Thymus (tissue), 11 donors: ENCODE measurements at regions not wholly inside any gene's neighbourhood (a gene's known extent, or its start where the extent isn't known, plus 50 kb on each side); places are given as distances from the start of the nearest gene placed in this dataset.
"Not testable (repeated sequence)": the region's sequence is repeated elsewhere in the genome, so short reads cannot be mapped to it uniquely, and the experiment has no call there.

Source experiments
- DNase-seq, 9 donors: peaks; one replicate each; pipeline ENCODE4 v3.0.0-alpha.2; 2013; ENCODE audit warnings: low spot score in 9 of 9, low read depth in 6 of 9, missing footprints in 1 of 9
- H3K27ac ChIP-seq, 2 donors: one replicate each; pipeline ENCODE4 v1.5.1; 2013; ENCODE audit warnings: control low read depth in 1 of 2, low read depth in 1 of 2, low read length in 1 of 2, mild to moderate bottlenecking in 1 of 2, moderate library complexity in 1 of 2
- H3K27me3 ChIP-seq, 2 donors: one replicate each; pipeline ENCODE4 v1.5.1; 2013; ENCODE audit warnings: low read length in 1 of 2; ENCODE audit not compliant: control insufficient read depth in 2 of 2, insufficient read depth in 1 of 2
- H3K36me3 ChIP-seq, 2 donors: one replicate each; pipeline ENCODE4 v1.5.1; 2013; ENCODE audit warnings: low read length in 1 of 2, mild to moderate bottlenecking in 1 of 2, moderate library complexity in 1 of 2; ENCODE audit not compliant: control insufficient read depth in 2 of 2, insufficient read depth in 2 of 2
- H3K4me1 ChIP-seq, 2 donors: one replicate each; pipeline ENCODE4 v1.5.1; 2013; ENCODE audit warnings: low read length in 2 of 2; ENCODE audit not compliant: control insufficient read depth in 2 of 2, insufficient read depth in 2 of 2
- H3K4me3 ChIP-seq, 2 donors: one replicate each; pipeline ENCODE4 v1.5.1; 2013; ENCODE audit warnings: low read length in 2 of 2, control low read depth in 1 of 2, mild to moderate bottlenecking in 1 of 2
- H3K9me3 ChIP-seq, 2 donors: one replicate each; pipeline ENCODE4 v1.5.1; 2013; ENCODE audit warnings: low read length in 1 of 2, mild to moderate bottlenecking in 1 of 2; ENCODE audit not compliant: control insufficient read depth in 2 of 2, insufficient read depth in 1 of 2
- WGBS: extraction: QIAGEN DNeasy Blood & Tissue Kit; methylation state at CpG from one replicate; pipeline ENCODE4 v1.1.7; 2013; 5-methylcytosine and 5-hydroxymethylcytosine counted together
- donor health status: healthy.

DNA sequence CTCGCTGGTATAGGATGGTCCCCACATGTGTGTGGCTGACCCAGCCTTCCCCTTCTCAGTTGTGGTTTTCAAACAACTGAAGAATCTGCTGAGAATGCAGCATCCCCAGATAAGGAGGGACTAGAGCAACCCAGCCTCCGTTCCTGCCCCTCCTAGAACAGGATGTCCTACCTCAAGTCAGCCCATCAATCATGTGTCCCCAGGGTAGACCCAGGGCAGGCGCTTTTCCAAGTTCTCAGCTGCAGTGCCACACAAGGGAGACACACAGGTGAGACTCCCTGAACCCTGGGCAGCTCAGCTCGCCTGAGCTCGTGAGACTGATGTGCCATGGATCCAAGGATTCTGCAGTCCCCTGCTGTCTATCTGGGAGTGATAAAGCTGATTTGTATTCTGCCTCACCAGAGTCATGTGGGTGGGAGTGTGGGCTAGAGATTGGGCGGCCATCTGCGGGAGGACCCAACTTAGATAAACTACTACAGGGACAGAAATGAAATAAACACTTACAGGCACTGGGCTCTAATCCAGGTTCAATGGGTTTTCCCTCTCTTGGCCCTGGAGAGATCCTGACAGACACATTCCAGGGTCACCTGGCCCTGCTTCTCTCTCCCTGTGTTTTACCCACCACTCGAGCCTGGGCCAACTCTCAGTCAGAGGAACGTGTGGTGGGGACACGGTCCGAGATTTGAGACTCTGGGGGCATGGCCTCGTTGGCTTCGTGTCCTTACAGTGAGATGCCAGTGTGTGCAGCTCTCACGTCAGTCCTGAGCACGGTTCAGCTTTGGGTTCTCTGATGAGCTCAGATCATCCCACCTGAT, 303.5 kb upstream of the SFSWAP start:
- 73% methylated on average over 15 of the region's 15 CpGs for WGBS
- H3K27ac ChIP-seq, result no peak overlapping the region
- no peaks in the 10 kb centered on the region for H3K36me3 ChIP-seq
- no peak for DNase-seq
- H3K4me3 ChIP-seq, result no peak overlapping the region
- H3K9me3 ChIP-seq, result no peaks in the 10 kb centered on the region
- H3K27me3 ChIP-seq, result no peaks in the 10 kb centered on the region
- no peaks in the 10 kb centered on the region for H3K4me1 ChIP-seq

DNA sequence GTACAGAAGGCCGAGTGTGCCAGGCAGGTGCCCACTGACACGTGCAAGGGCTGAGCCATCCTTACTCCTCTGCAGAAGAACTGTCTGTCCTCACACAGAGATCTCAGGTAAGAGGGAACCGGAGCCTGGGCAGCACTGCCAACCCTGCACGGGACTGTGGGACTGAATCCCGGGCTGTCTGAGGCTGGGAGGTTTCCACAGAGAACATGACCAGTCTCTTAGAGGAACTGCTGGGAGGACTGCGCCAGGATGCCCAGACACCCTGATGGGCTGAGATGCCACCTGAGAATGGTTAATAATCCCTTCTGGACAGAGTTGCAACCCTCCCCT, 302.9 kb upstream of the SFSWAP start:
- no peak for DNase-seq

DNA sequence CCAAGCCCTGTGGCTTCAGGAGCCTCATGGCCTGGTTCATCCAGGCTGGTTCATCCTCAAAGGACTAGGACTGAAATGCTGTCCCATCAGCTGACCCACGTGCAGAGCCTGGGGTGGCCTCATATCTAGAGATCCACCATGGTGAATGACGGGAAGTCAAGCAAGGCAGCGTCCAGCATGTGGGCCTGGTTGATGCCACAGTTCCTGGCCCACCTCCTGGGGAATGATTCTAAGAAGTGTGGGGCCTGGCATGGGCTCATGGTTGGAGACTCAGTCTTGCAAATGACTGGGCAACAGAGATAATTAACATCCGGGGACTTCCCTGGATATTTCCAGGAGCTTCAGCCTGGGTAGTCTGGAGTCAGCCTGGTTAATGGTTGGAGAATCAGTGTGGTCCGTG, 302.4 kb upstream of the SFSWAP start:
- DNase-seq, result no peak
- 93% methylated on average over 5 of the region's 5 CpGs for WGBS
- Histone ChIP-seq H3K4me1 (no peaks in the 10 kb centered on the region), H3K27me3 (no peaks in the 10 kb centered on the region), H3K9me3 (no peaks in the 10 kb centered on the region), H3K27ac (no peak overlapping the region), H3K36me3 (no peaks in the 10 kb centered on the region), H3K4me3 (no peak overlapping the region)

More for the DNA sequence above, 302.9 kb upstream of the SFSWAP start:
- 92% methylated on average over 6 of the region's 6 CpGs for WGBS
- Histone ChIP-seq H3K27ac (no peak overlapping the region), H3K4me3 (no peak overlapping the region), H3K4me1 (no peaks in the 10 kb centered on the region), H3K27me3 (no peaks in the 10 kb centered on the region), H3K9me3 (no peaks in the 10 kb centered on the region), H3K36me3 (no peaks in the 10 kb centered on the region)

DNA sequence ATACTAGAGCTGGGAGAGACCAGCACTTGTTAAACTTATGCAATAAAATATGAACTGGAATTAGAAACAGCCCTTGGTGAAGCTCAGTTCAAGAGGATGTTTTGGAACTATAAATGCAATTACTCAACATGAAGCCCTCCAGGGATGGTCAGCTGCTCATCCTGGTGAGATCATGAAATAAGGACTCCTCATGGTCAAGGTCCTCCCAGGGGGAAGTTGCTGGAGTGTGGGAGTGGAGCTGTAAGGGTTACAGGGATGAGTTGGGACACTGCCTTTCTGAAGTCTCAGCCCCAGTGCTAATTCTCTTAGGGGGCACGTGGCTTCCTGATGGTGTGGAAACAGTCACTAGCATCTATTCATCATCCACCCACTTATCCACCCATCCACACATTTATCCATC, 301.7 kb upstream of the SFSWAP start:
- H3K4me1 ChIP-seq, result no peaks in the 10 kb centered on the region
- no peak for DNase-seq
- no peaks in the 10 kb centered on the region for H3K9me3 ChIP-seq
- H3K27ac ChIP-seq, result no peak overlapping the region
- no peaks in the 10 kb centered on the region for H3K36me3 ChIP-seq
- H3K27me3 ChIP-seq, result no peaks in the 10 kb centered on the region
- no peak overlapping the region for H3K4me3 ChIP-seq
- 62% methylated on average over 1 of the region's 1 CpG for WGBS

DNA sequence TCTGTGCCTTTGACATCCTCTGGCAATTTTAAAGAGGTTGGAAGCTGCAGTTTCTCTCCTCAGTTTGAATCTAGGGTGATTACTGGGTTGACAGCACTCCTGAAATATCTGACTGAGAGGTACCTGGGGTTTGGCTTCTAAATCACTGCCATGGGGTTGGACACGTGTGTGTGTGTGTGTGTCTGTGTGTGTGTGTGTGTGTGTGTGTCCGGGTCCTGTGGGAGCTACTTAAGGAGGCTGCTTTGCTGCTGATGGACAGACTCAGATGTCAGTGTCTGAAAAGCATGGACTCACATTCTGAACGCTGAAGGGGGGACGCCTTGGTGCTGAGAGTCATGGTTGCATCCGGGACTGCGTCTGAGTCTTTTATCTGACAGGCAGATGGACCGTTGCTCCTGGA, 299.1 kb upstream of the SFSWAP start:
- not testable (repeated sequence) for H3K27me3 ChIP-seq, H3K36me3 ChIP-seq, DNase-seq, H3K9me3 ChIP-seq, H3K4me1 ChIP-seq, H3K27ac ChIP-seq, H3K4me3 ChIP-seq
- 87% methylated on average over 7 of the region's 7 CpGs for WGBS

DNA sequence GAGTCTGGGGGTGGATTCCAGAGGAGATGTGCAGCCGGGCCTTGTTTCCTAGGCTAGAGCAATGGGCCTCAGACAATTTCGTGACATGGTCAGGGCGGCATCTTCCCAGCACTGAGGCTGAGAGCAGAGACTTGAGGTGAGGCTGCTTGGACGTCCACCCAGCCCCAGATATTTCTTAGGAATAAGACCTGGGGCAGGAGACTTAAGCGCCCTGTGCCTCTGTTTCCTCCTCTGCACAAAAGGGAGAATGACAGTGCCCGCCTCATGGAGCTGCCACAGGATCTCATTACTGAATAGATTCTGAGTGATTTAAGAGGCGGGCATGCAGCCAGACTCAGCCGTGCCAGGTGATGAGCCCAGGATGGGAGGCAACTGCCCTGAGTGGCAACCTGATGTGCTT, 297.9 kb upstream of the SFSWAP start:
- H3K36me3 ChIP-seq, result no peaks in the 10 kb centered on the region
- no peak overlapping the region for H3K4me3 ChIP-seq
- no peak for DNase-seq
- H3K4me1 ChIP-seq, result no peaks in the 10 kb centered on the region
- no peak overlapping the region for H3K27ac ChIP-seq
- 96% methylated on average over 8 of the region's 8 CpGs for WGBS
- H3K27me3 ChIP-seq, result no peaks in the 10 kb centered on the region
- no peaks in the 10 kb centered on the region for H3K9me3 ChIP-seq

DNA sequence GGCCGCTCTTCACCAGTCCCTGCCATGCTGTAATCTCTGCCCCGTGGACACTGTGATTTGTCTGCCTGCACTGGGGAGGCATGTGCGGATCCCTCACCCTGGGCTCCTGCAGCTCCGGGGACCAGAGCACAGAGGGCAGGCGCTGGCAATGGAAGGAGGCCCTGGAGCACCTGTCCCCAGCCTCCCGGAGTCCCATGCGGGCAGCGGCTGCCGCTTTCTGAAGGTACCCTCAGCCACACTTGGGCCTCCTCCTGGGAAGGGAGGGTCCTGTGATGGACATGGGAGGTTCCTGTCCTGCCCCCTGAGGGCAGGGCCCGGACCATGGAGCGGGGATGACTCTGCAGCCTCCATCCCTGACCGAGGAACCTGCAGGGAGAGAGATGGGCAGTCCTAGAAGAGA, 297.4 kb upstream of the SFSWAP start:
- H3K4me1 ChIP-seq, result no peaks in the 10 kb centered on the region
- no peak overlapping the region for H3K27ac ChIP-seq
- WGBS, result 91% methylated on average over 12 of the region's 12 CpGs

DNA sequence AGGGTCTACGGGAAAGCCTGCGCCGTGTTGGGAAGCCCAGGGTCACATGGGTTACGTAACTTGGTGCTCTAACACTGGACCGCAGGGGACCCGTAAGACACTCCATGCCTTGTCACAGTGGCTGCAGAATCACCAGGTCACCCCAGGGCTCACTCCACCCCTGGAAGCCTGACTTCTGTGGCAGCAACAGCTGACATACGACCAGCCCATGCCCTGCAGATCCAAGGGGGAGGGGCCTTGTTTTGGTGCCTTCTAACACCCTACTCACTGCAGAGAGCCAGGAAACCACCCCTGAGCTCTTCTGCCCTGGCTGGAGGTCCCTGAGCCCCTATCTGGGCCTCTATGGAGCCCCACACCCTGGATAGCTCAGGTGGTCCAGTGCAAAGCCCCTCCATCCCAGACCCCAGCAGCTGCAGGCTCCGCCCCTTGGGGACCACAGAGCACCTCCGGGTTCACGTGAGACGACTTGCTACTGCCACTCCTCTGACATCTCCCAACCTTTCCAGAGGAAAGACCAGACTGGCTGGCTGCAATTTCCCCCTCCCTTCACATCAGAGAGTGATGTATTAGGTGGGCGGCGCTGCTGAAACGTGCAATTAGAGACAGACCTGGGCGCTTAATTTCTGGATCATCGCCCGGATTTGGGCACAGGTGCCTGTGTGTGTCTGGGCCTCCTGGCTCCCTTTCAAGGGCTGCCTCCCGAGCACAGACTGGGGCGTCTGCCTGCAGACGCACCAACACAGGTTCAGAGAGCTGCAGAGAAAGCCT, 296.6 kb upstream of the SFSWAP start:
- not testable (repeated sequence) for H3K27ac ChIP-seq, H3K27me3 ChIP-seq, DNase-seq, H3K9me3 ChIP-seq, H3K4me1 ChIP-seq, H3K36me3 ChIP-seq, H3K4me3 ChIP-seq
- 84% methylated on average over 12 of the region's 20 CpGs for WGBS

More for the DNA sequence above, 297.4 kb upstream of the SFSWAP start:
- Histone ChIP-seq H3K36me3 (no peaks in the 10 kb centered on the region), H3K9me3 (no peaks in the 10 kb centered on the region), H3K4me3 (no peak overlapping the region), H3K27me3 (no peaks in the 10 kb centered on the region)
- DNase-seq, result no peak

DNA sequence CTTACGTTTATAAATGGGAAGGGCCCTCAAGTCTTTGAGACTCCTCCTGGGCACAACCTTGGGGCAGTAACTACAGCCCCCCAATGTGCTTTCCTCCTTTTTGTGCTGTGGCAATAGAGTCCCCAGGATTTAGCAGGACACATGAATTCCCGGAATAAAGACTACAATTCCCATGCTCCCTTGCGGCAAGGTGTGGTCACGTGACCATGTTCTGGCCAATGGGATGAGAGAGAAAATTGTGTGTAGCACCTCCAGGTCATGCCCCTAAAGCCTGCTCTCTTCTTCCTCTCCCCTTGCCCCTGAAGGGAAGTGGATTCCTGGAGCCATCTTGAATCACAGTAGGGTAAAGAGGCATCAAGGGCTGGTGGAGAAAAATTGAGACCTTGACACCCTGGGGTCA, 295.1 kb upstream of the SFSWAP start:
- Histone ChIP-seq H3K4me3 (no peak overlapping the region), H3K27ac (no peak overlapping the region), H3K4me1 (no peaks in the 10 kb centered on the region), H3K9me3 (no peaks in the 10 kb centered on the region), H3K27me3 (no peaks in the 10 kb centered on the region), H3K36me3 (no peaks in the 10 kb centered on the region)
- DNase-seq, result no peak
- WGBS, result 96% methylated on average over 4 of the region's 4 CpGs
